ENCODE measurements at regions not wholly inside any gene's neighbourhood (a gene's known extent, or its start where the extent isn't known, plus 50 kb on each side); places are given as distances from the start of the nearest gene placed in this dataset.

GRCh38 chr6:43990627-43991619 lies 136.3 kb downstream of the MRPL14 start (continued):
- TF ChIP-seq ZBTB9 (CRISPR knock-in tag; IDR thresholded peaks at IDR 0.05), result 0 out of 2 replicates have a peak, but pooled peaks have one; percentile 53
- TF ChIP-seq BACH1 (tag; IDR thresholded peaks at IDR 0.05), result peak; percentile 57; the same call in 1 of the 2 replicates
- peak; percentile 18; the same call in 1 of the 2 replicates for TF ChIP-seq BCOR (IDR thresholded peaks at IDR 0.05)
- TF ChIP-seq CTBP1 (IDR thresholded peaks at IDR 0.05; ENCODE audit: borderline replicate concordance), result 0 out of 2 replicates have a peak, but pooled peaks have one; percentile 10
- TF ChIP-seq MNT (conservative IDR thresholded peaks at IDR 0.05), result peak in 1 of 2 experiments; percentile 51; a peak in 1 of 4 replicates
- TF ChIP-seq BHLHE40 (IDR thresholded peaks at IDR 0.05; ENCODE audit: low read length), result peak; percentile 27; the same call in 1 of the 2 replicates
- peak; percentile 51 for TF ChIP-seq NFIC (IDR thresholded peaks at IDR 0.05)
- peak; percentile 64; the same call in 1 of the 2 replicates for TF ChIP-seq ZNF766 (CRISPR knock-in tag; conservative IDR thresholded peaks at IDR 0.05)
- peak; percentile 48 for TF ChIP-seq ZNF592 (IDR thresholded peaks at IDR 0.05)
- peak in 1 of 2 experiments; percentile 33; a peak in 2 of 4 replicates for TF ChIP-seq RAD21 (CRISPR knock-in tag; conservative IDR thresholded peaks at IDR 0.05 in 1 of 2, IDR thresholded peaks at IDR 0.05 in 1 of 2)
- TF ChIP-seq SMARCE1 (IDR thresholded peaks at IDR 0.05), result peak; percentile 11; the same call in 1 of the 2 replicates
- TF ChIP-seq JUNB (CRISPR knock-in tag; conservative IDR thresholded peaks at IDR 0.05), result no peak
- peak; percentile 72 for TF ChIP-seq USF1 (CRISPR knock-in tag; IDR thresholded peaks at IDR 0.05)
- TF ChIP-seq THRB (CRISPR knock-in tag; conservative IDR thresholded peaks at IDR 0.05), result no peak
- TF ChIP-seq RBM25 (IDR thresholded peaks at IDR 0.05; ENCODE audit: low read depth, low read length, severe bottlenecking), result peak; percentile 27

Data from K562 (cell line).